SK-N-MC (cell line): ENCODE measurements at regions not wholly inside any gene's neighbourhood (a gene's known extent, or its start where the extent isn't known, plus 50 kb on each side); places are given as distances from the start of the nearest gene placed in this dataset.
"Not testable (repeated sequence)": the region's sequence is repeated elsewhere in the genome, so short reads cannot be mapped to it uniquely, and the experiment has no call there.

Experiments used
- DNase-seq: peaks from one replicate; pipeline ENCODE4 v3.0.0-alpha.2; 2011; ENCODE audit warnings: low read depth, low spot score
- H3K27ac ChIP-seq: fragments of 200-600 bp; sonication (generic); 2 replicates; pipeline ENCODE4 v1.5.1; 2016; ENCODE audit warnings: mixed run types
- H3K36me3 ChIP-seq: fragments of 200-600 bp; sonication (generic); 2 replicates; pipeline ENCODE4 v1.6.1; 2017; ENCODE audit warnings: antibody characterized with exemption, low read length, mixed read lengths; ENCODE audit not compliant: insufficient read depth
- H3K4me3 ChIP-seq: fragments of 200-600 bp; sonication (generic); 2 replicates; pipeline ENCODE4 v1.5.1; 2016
- H3K9ac ChIP-seq: fragments of 200-600 bp; sonication (generic); 2 replicates; pipeline ENCODE4 v1.8.0; 2017; ENCODE audit warnings: mixed run types, mixed read lengths; ENCODE audit not compliant: insufficient read length
- H3K9me3 ChIP-seq: fragments of 200-600 bp; sonication (generic); 2 replicates; pipeline ENCODE4 v1.6.1; 2017; ENCODE audit warnings: low read depth, mild to moderate bottlenecking, antibody characterized with exemption, low read length, moderate library complexity, mixed read lengths
- EZH2 ChIP-seq: fragments of 200-600 bp; sonication (generic); IDR thresholded peaks from one replicate; pipeline ENCODE4 v1.6.1; 2017; ENCODE audit warnings: antibody characterized with exemption
- FOXP2 ChIP-seq: optimal IDR thresholded peaks from 2 replicates; pipeline ENCODE3; 2011; ENCODE audit warnings: mild to moderate bottlenecking, moderate library complexity; ENCODE audit not compliant: insufficient read depth; ENCODE audit errors: extremely low read length, control extremely low read depth
- POLR2AphosphoS5 ChIP-seq: IDR thresholded peaks from 2 replicates; pipeline ENCODE4 v1.6.1; 2012; ENCODE audit warnings: mild to moderate bottlenecking, low read depth, low read length, borderline replicate concordance

DNA sequence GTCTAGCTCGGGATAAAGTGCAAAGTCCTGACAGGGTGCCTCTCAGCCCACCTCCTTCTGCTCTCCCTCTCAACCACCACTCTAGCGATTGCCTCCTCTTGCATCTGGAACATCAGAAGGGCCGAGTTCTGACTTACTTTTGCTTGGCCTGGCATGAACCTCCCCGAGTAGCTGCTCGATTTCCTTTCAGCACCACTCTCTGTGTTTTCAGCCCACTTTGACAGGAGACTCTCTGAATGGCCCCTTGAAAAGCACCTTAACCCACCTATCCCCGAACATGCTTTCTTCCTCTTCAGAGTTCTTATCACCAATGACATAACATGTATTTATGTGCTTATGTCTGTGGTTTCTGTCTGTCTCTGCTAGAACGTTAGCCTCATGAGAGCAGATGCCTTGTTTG, 225.8 kb upstream of the RUNX1 start:
- H3K4me3 ChIP-seq = no peak overlapping the region
- no peak for DNase-seq

DNA sequence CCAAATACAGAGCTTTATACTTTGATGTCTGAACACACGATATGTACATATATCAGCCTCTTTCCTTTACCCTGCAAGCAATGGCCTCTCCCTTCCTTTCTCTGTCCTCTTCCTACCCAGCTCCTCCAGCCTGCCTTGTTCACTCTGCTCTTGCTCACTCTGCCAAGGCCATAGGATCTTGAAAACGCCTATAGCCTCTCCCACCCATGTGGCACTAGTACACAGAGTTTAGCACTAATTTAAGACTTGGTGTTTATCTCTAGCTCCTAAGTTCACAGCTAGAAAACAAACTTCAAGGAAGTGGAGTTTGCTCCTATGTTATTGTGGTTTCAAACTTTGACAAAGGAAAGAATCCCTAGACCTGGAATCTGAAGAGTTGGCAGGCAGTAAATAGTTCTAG, 225.0 kb upstream of the RUNX1 start:
- DNase-seq = no peak

More for the DNA sequence above, 225.8 kb upstream of the RUNX1 start:
- Histone ChIP-seq H3K9ac (no peak overlapping the region), H3K27ac (no peak overlapping the region), H3K9me3 (no peaks in the 10 kb centered on the region), H3K36me3 (no peaks in the 10 kb centered on the region)
- TF ChIP-seq FOXP2 = no peak
- no peak for TF ChIP-seq POLR2AphosphoS5
- no peak for TF ChIP-seq EZH2

DNA sequence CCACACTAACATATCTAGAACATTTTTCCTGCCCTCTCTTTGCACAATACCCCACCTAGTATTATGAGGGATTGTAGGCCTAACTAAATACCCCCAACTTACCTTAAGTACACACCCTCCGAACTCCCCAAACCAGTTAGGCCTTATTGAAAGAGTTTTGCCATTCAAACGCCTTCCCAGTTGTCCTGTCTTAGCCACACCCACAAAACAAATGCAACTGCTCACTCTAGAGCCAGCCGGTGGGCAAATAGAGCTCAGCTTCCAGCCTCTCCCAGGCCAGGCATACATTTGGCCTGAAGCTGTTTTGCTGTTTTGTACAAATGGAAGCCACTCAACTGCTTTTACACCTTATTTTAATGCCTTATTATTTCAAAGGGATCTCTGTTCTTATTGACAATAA, 224.2 kb upstream of the RUNX1 start:
- Histone ChIP-seq H3K4me3 (no peak overlapping the region), H3K36me3 (no peaks in the 10 kb centered on the region), H3K9me3 (no peaks in the 10 kb centered on the region), H3K27ac (no peak overlapping the region), H3K9ac (no peak overlapping the region)
- DNase-seq = no peak
- TF ChIP-seq FOXP2 (no peak), POLR2AphosphoS5 (no peak), EZH2 (no peak)

More for the DNA sequence above, 225.0 kb upstream of the RUNX1 start:
- H3K36me3 ChIP-seq = no peaks in the 10 kb centered on the region
- H3K9ac ChIP-seq = no peak overlapping the region
- no peak for TF ChIP-seq FOXP2
- TF ChIP-seq POLR2AphosphoS5 = no peak
- TF ChIP-seq EZH2 = no peak
- no peak overlapping the region for H3K27ac ChIP-seq
- no peak overlapping the region for H3K4me3 ChIP-seq
- no peaks in the 10 kb centered on the region for H3K9me3 ChIP-seq

DNA sequence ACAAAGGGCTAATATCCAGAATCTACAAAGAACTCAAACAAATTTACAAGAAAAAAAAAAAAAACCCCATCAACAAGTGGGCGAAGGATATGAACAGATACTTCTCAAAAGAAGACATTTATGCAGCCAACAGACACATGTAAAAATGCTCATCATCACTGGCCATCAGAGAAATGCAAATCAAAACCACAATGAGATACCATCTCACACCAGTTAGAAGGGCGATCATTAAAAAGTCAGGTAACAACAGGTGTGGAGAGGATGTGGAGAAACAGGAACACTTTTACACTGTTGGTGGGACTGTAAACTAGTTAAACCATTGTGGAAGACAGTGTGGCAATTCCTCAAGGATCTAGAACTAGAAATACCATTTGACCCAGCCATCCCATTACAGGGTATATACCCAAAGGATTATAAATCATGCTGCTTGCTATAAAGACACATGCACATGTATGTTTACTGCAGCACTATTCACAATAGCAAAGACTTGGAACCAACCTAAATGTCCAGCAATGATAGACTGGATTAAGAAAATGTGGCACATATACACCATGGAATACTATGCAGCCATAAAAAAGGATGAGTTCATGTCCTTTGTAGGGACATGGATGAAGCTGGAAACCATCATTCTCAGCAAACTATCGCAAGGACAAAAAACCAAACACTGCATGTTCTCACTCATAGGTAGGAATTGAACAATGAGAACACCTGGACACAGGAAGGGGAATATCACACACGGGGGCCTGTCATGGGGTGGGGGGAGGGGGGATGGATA, 222.4 kb upstream of the RUNX1 start:
- H3K9me3 ChIP-seq, H3K9ac ChIP-seq, H3K4me3 ChIP-seq, H3K27ac ChIP-seq, H3K36me3 ChIP-seq, DNase-seq: not testable (repeated sequence)

DNA sequence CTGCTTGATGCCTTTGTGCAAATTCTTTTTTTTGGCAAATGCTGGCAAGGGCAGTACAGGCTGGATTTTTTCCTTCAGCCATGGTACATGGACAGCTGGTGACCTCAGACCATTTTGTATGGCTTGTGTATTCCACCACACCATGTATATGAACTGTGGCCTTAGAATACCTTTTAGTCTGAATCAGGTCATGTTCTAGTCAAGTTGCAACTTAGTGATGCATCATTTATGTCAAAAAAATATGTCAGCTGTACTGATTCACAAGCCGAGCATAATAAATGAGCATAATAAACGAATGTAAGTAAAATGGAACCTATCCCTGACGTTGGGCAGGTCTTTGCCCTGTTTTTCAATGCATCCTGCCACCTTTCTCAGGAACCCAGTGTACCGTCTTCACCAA, 219.7 kb upstream of the RUNX1 start:
- Histone ChIP-seq H3K9ac (no peak overlapping the region), H3K36me3 (no peaks in the 10 kb centered on the region), H3K4me3 (no peak overlapping the region), H3K9me3 (no peaks in the 10 kb centered on the region), H3K27ac (no peak overlapping the region)
- no peak for DNase-seq
- no peak for TF ChIP-seq EZH2
- TF ChIP-seq POLR2AphosphoS5 = no peak
- TF ChIP-seq FOXP2 = no peak

DNA sequence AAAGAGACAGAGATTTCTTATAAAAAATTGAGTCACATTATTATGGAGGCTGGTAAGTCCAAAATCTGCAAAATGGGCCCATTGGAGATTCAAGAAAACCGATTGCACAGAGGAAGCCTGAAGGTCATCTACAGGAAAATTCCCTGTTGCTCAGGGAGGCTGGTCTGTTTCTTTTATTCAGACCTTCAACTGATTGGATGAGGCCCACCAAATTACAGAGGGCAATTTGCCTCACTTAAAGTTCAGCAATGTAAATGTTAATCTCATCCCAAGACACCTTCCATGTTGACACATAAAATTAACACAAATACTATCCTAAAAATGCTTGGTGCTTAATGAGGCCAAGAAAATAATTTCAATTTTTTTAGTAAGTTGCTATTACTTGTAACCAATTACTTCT, 219.2 kb upstream of the RUNX1 start:
- no peaks in the 10 kb centered on the region for H3K36me3 ChIP-seq
- no peak overlapping the region for H3K27ac ChIP-seq
- TF ChIP-seq FOXP2 (no peak), EZH2 (no peak), POLR2AphosphoS5 (no peak)
- no peak overlapping the region for H3K9ac ChIP-seq
- no peak overlapping the region for H3K4me3 ChIP-seq
- DNase-seq = no peak
- H3K9me3 ChIP-seq = no peaks in the 10 kb centered on the region

DNA sequence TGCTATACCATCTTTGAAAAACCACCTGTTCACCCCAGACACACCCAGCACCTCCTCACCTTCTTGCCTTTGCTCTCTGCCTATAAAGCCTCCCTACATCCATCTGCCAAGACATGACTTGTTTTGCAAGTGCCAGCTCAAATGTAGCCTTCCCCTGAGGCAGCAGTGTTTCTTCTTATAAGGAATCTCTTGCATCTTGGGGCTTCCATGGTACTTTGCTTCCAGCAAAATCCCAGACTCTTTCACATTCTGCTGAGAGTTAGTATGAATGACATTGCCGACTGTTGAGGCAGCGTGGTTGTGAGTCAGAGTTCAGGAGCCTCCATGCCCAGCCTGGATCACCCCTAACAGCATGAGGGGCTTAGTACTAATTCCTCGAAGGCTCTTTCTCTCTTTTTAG, 217.4 kb upstream of the RUNX1 start:
- no peak overlapping the region for H3K4me3 ChIP-seq

DNA sequence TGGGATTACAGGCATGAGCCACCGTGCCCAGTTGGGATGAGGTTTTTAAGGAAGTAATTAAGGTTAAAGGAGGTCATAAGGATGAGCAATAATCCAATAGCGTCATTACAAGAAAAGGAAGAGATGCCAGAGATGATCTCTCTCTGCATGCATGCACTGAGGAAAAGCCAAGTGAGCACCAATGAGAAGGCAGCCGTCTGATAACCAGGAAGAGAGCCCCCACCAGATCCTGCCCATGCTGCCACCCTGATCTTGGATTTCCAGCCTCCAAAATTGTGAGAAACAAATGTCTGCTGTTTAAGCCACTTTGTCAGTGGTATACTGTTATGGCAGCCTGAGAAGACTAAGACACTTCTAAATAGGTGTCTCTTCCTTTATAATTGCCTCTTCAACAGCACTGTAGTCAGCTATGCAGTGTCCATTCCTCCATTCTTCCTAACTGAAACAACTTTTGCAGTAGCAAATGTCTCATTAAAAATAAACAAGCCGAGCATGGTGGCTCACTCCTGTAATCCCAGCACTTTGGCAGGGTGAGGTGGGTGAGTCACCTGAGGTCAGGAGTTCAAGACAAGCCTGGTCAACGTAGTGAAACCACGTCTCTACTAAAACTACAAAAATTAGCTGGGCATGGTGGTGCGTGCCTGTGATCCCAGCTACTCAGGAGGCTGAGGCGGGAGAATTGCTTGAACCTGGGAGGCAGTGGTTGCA, 216.2 kb upstream of the RUNX1 start:
- H3K9ac ChIP-seq = no peak overlapping the region
- no peak for TF ChIP-seq EZH2
- no peak for TF ChIP-seq POLR2AphosphoS5
- TF ChIP-seq FOXP2 = no peak
- H3K9me3 ChIP-seq = no peaks in the 10 kb centered on the region
- no peaks in the 10 kb centered on the region for H3K36me3 ChIP-seq
- H3K4me3 ChIP-seq = no peak overlapping the region
- DNase-seq = no peak
- H3K27ac ChIP-seq = no peak overlapping the region

More for the DNA sequence above, 217.4 kb upstream of the RUNX1 start:
- no peak overlapping the region for H3K27ac ChIP-seq
- DNase-seq = no peak
- no peaks in the 10 kb centered on the region for H3K9me3 ChIP-seq
- H3K36me3 ChIP-seq = no peaks in the 10 kb centered on the region
- TF ChIP-seq EZH2 (no peak), POLR2AphosphoS5 (no peak), FOXP2 (no peak)
- no peak overlapping the region for H3K9ac ChIP-seq

DNA sequence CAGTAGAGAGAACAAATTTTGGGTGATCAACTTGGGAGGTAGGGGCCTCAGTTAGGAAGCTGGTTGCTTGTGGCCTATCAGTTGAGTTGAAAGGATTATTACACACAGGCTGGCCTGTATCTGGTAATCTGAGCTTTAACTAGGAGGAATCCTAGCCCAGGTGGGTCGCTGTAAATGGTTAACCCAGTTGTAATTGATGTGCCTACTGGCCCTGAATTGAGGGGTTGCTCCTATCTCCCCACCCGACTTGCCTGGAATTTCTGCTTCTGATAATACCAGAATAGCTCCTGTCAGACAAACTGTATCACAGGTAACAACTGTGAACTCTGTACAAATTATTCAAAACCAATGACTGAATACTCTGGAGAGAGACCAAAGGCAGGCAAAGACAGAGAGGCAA, 210.4 kb upstream of the RUNX1 start:
- TF ChIP-seq EZH2 (no peak), FOXP2 (no peak), POLR2AphosphoS5 (no peak)
- DNase-seq = no peak
- Histone ChIP-seq H3K27ac (no peak overlapping the region), H3K9me3 (no peaks in the 10 kb centered on the region), H3K4me3 (no peak overlapping the region), H3K9ac (no peak overlapping the region), H3K36me3 (no peaks in the 10 kb centered on the region)
